ENCODE measurements at regions not wholly inside any gene's neighbourhood (a gene's known extent, or its start where the extent isn't known, plus 50 kb on each side); places are given as distances from the start of the nearest gene placed in this dataset.
"Not testable (repeated sequence)": the region's sequence is repeated elsewhere in the genome, so short reads cannot be mapped to it uniquely, and the experiment has no call there.

- no peak for TF ChIP-seq MLX (CRISPR knock-in tag; IDR thresholded peaks at IDR 0.05)
- no peak for TF ChIP-seq MYBL2 (CRISPR knock-in tag; IDR thresholded peaks at IDR 0.05)
- TF ChIP-seq ETV6 (CRISPR knock-in tag; IDR thresholded peaks at IDR 0.05) = no peak
- TF ChIP-seq ZNF121 (CRISPR knock-in tag; IDR thresholded peaks at IDR 0.05) = no peak
- TF ChIP-seq CBFB (CRISPR knock-in tag; IDR thresholded peaks at IDR 0.05; ENCODE audit: low read depth) = no peak
Observed at GRCh38 chr6:802701-803100, 109.8 kb upstream of the EXOC2 start (continued).

GRCh38 chr6:802223-802622 lies 109.3 kb upstream of the EXOC2 start:
- CTCF ChIA-PET = interaction anchor here (1.0 to 1.4 kb wide), 2 partner anchors 208 to 260 kb away, joined by 3 read pairs; no protein-coding TSS in a partner anchor
- H3K9me3 Mint-ChIP-seq; POLR2A ChIA-PET; H3K4me3 Mint-ChIP-seq; H3K27me3 Mint-ChIP-seq (ENCODE audit: low read depth); H3K27ac Mint-ChIP-seq; DNase-seq (ENCODE audit: low spot score); ATAC-seq; H3K36me3 Mint-ChIP-seq: not testable (repeated sequence)
- H3K4me1 Mint-ChIP-seq = peaks cover 16% of the 10 kb centered on the region

GRCh38 chr6:799769-800168 lies 106.8 kb upstream of the EXOC2 start:
- ChIA-PET CTCF (interaction anchor here (0.6 to 1.7 kb wide), 5 partner anchors 9 to 537 kb away, joined by 3 to 6 read pairs (median 3); no protein-coding TSS in a partner anchor), POLR2A (no interaction called here)
- DNase-seq (ENCODE audit: low spot score) = no peak
- H3K9me3 Mint-ChIP-seq = no peaks in the 10 kb centered on the region; the same call in 1 of the 2 replicates
- no peaks in the 10 kb centered on the region for H3K36me3 Mint-ChIP-seq
- no peak for TF ChIP-seq RELA (CRISPR knock-in tag; IDR thresholded peaks at IDR 0.05; ENCODE audit: borderline replicate concordance)
- no peak for TF ChIP-seq AFF4 (CRISPR knock-in tag; IDR thresholded peaks at IDR 0.05; ENCODE audit: borderline replicate concordance)
- TF ChIP-seq SMAD3 (CRISPR knock-in tag; IDR thresholded peaks at IDR 0.05; ENCODE audit: borderline replicate concordance) = no peak
- TF ChIP-seq ZNF281 (CRISPR knock-in tag; IDR thresholded peaks at IDR 0.05) = no peak
- TF ChIP-seq ZNF219 (CRISPR knock-in tag; IDR thresholded peaks at IDR 0.05; ENCODE audit: borderline replicate concordance) = no peak
- no peak for TF ChIP-seq ATF3 (CRISPR knock-in tag; conservative IDR thresholded peaks at IDR 0.05)
- TF ChIP-seq NFATC4 (CRISPR knock-in tag; IDR thresholded peaks at IDR 0.05) = no peak
- no peak for TF ChIP-seq ZNF138 (CRISPR knock-in tag; conservative IDR thresholded peaks at IDR 0.05)
- no peak for TF ChIP-seq JAZF1 (CRISPR knock-in tag; IDR thresholded peaks at IDR 0.05)
- TF ChIP-seq ZNF512 (CRISPR knock-in tag; IDR thresholded peaks at IDR 0.05; ENCODE audit: borderline replicate concordance) = no peak
- TF ChIP-seq ATF2 (CRISPR knock-in tag; IDR thresholded peaks at IDR 0.05; ENCODE audit: borderline replicate concordance, low read depth) = no peak
- TF ChIP-seq TCF7 (CRISPR knock-in tag; IDR thresholded peaks at IDR 0.05; ENCODE audit: low read depth) = no peak
- no peak for TF ChIP-seq SMAD4 (CRISPR knock-in tag; IDR thresholded peaks at IDR 0.05)
- TF ChIP-seq ZNF671 (CRISPR knock-in tag; IDR thresholded peaks at IDR 0.05) = no peak
- TF ChIP-seq TEAD4 (CRISPR knock-in tag; IDR thresholded peaks at IDR 0.05) = no peak
- no peak for TF ChIP-seq NFYB (CRISPR knock-in tag; conservative IDR thresholded peaks at IDR 0.05; ENCODE audit: low read depth)
- no peak for TF ChIP-seq ZNF423 (CRISPR knock-in tag; IDR thresholded peaks at IDR 0.05)
- ATAC-seq = no peak
- no peak overlapping the region for H3K27ac Mint-ChIP-seq
- H3K4me3 Mint-ChIP-seq = no peak overlapping the region
- no peaks in the 10 kb centered on the region; the same call in 1 of the 2 replicates for H3K27me3 Mint-ChIP-seq (ENCODE audit: low read depth)
- peaks cover 23% of the 10 kb centered on the region for H3K4me1 Mint-ChIP-seq
